ENCODE measurements at regions not wholly inside any gene's neighbourhood (a gene's known extent, or its start where the extent isn't known, plus 50 kb on each side); places are given as distances from the start of the nearest gene placed in this dataset.

DNA sequence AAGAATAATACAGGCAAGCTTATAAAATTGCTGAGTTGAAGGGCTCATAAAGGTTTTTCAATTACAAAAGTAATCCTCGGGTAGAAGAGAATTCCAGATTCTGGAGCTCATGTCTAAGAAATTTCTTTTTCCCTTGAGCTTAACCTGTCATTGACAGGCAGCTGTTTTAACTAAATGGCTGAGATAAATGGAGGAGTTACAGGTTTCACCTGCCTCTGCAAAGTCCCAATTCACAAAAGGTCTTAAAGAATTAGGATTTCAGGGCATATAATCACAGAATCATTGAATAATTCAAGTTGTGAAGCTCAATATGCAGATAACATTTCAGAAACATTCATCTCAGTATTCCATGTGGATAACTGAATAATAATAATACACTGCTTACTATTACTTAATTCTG lies 660.1 kb upstream of the NRSN1 start:
- no peak for DNase-seq (ENCODE audit: low spot score)
- H3K4me3 ChIP-seq: no peak overlapping the region
- TF ChIP-seq, protein P1, sequence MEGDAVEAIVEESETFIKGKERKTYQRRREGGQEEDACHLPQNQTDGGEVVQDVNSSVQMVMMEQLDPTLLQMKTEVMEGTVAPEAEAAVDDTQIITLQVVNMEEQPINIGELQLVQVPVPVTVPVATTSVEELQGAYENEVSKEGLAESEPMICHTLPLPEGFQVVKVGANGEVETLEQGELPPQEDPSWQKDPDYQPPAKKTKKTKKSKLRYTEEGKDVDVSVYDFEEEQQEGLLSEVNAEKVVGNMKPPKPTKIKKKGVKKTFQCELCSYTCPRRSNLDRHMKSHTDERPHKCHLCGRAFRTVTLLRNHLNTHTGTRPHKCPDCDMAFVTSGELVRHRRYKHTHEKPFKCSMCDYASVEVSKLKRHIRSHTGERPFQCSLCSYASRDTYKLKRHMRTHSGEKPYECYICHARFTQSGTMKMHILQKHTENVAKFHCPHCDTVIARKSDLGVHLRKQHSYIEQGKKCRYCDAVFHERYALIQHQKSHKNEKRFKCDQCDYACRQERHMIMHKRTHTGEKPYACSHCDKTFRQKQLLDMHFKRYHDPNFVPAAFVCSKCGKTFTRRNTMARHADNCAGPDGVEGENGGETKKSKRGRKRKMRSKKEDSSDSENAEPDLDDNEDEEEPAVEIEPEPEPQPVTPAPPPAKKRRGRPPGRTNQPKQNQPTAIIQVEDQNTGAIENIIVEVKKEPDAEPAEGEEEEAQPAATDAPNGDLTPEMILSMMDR (IDR thresholded peaks at IDR 0.05): no peak

GRCh38 chr6:23477586-23477985 lies 648.4 kb upstream of the NRSN1 start:
- no peak overlapping the region for H3K4me3 ChIP-seq
- TF ChIP-seq, protein P1 (IDR thresholded peaks at IDR 0.05): no peak
- no peak for DNase-seq (ENCODE audit: low spot score)
- H3K27ac ChIP-seq: no peak overlapping the region

More for the DNA sequence above, 660.1 kb upstream of the NRSN1 start:
- no peak overlapping the region for H3K27ac ChIP-seq

DNA sequence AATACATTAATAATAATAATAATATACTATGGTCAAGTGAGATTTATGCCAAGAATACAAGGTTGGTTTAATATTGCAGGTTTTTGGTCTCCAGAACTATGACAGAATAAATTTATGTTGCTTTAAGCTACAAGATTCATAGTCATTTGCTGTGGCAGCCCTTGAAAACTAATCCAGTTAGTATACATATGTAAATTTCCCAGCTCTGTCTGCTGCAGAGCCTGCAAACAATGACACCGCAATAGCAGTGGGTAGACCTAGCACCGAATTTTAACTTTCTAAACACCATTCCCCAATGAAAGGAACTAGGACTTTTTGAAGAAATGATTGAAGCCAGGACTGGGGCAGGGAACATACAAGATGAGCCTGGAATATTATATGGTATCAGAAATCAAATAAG lies 647.7 kb upstream of the NRSN1 start:
- TF ChIP-seq, protein P1 (IDR thresholded peaks at IDR 0.05): no peak
- Histone ChIP-seq H3K4me3 (no peak overlapping the region), H3K27ac (no peak overlapping the region)
- DNase-seq (ENCODE audit: low spot score): no peak

DNA sequence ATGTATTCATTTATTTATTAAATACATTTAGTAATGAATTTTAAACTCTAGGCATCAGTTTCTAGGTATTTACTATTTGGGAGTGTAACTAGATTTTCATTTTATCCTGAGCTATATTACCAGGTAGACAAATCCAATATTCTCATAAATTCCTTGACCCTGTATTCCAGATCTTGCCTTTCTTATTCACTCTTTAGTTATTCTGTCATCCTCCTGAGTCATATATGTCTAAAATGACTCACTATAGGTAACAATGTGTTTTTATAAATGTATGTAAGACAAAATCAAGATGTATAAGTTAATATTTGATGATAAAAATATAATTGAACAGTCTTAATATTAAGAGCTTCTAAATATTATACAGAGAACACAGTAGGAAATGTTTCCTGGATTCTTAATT lies 642.1 kb upstream of the NRSN1 start:
- Histone ChIP-seq H3K4me3 (no peak overlapping the region), H3K27ac (no peak overlapping the region)
- no peak for DNase-seq (ENCODE audit: low spot score)
- TF ChIP-seq, protein P1 (IDR thresholded peaks at IDR 0.05): no peak

GRCh38 chr6:23494367-23494766 lies 631.6 kb upstream of the NRSN1 start:
- H3K27ac ChIP-seq: no peak overlapping the region
- H3K4me3 ChIP-seq: no peak overlapping the region
- no peak for DNase-seq (ENCODE audit: low spot score)
- TF ChIP-seq, protein P1 (IDR thresholded peaks at IDR 0.05): no peak

DNA sequence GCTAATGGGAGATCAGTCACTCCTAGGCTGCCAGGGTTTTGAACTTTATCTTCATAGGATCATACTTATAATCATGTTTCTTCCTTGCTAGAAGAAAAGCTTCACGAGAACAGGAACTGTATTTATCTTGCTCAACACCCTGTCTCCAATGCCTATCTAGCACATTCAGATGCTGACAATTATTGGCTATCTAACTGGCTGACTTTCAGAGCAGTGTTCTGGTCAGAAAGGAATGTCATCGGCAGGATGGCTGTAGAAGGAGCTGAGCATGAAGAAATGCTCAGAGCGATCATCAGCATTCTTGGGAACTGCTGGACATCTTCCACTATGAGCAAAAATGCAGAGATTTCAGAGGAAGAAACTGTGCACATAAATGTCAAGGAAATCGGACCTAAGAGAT lies 628.0 kb upstream of the NRSN1 start:
- H3K27ac ChIP-seq: no peak overlapping the region
- H3K4me3 ChIP-seq: no peak overlapping the region
- no peak for DNase-seq (ENCODE audit: low spot score)
- TF ChIP-seq, protein P1 (IDR thresholded peaks at IDR 0.05): no peak

DNA sequence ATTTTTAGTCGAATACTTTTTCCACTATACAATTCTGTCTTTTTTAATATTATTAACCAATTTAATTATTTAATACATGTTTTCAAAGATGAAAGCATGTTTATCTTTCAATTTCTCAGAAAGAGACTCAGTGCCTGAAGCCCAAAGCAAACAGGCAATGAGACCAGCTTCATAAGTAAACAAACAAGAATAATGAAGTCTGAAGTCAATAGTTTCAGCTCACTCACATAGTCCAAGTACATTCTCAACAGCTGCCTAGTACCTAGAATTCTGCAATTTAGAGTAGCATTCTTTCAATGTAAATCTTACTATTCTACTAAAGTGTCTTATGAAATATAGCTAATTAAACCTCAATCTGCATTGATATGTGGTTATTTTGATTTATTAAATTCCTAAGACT lies 626.5 kb upstream of the NRSN1 start:
- TF ChIP-seq, protein P1 (IDR thresholded peaks at IDR 0.05): no peak
- Histone ChIP-seq H3K4me3 (no peak overlapping the region), H3K27ac (no peak overlapping the region)
- DNase-seq (ENCODE audit: low spot score): no peak

All from coronary artery (tissue), 2 donors.